ENCODE measurements at regions not wholly inside any gene's neighbourhood (a gene's known extent, or its start where the extent isn't known, plus 50 kb on each side); places are given as distances from the start of the nearest gene placed in this dataset.

GRCh38 chr12:76611533-76611932 lies 52.0 kb upstream of the OSBPL8 start:
- ChIA-PET SMC1A (ENCODE audit: uncharacterized antibody, unreplicated experiment) (no interaction called here), CTCF (no interaction called here), RAD21 (ENCODE audit: unreplicated experiment) (no interaction called here), POLR2A (no interaction called here)
- no peaks in the 10 kb centered on the region for H3K79me2 ChIP-seq (ENCODE audit: control insufficient read depth, insufficient read depth, low read length)
- H4K20me1 ChIP-seq (ENCODE audit: control insufficient read depth, insufficient read depth): no peaks in the 10 kb centered on the region
- intact Hi-C loops (cut with micrococcal nuclease; ENCODE audit: unreplicated experiment) (no loop called here), in situ Hi-C loops (cut with MboI) (no loop called here)
- no peak overlapping the region for H3K9ac ChIP-seq (ENCODE audit: control insufficient read depth, insufficient read depth, low read length)
- no peak overlapping the region for H3K27ac ChIP-seq (ENCODE audit: control insufficient read depth, insufficient read depth)
- H3K9me3 ChIP-seq (replicated peaks; ENCODE audit: control insufficient read depth, insufficient read depth, low read length): no peaks in the 10 kb centered on the region
- DNase-seq (ENCODE audit: low read depth, low spot score) (no peak), ATAC-seq (no peak), FAIRE-seq (no peak)
- TF ChIP-seq CHD4 (IDR thresholded peaks at IDR 0.05) (no peak), PML (IDR thresholded peaks at IDR 0.05; ENCODE audit: low read length) (no peak), MEF2B (IDR thresholded peaks at IDR 0.05; ENCODE audit: partially characterized antibody, poor library complexity, severe bottlenecking) (no peak), ZBTB11 (CRISPR knock-in tag; IDR thresholded peaks at IDR 0.05) (no peak), BACH1 (IDR thresholded peaks at IDR 0.05; ENCODE audit: borderline replicate concordance) (no peak), SIX5 (IDR thresholded peaks at IDR 0.05; ENCODE audit: low read depth, low read length, severe bottlenecking) (no peak), MAX (IDR thresholded peaks at IDR 0.05; ENCODE audit: low read depth, low read length) (no peak), NFIC (IDR thresholded peaks at IDR 0.05; ENCODE audit: low read depth, low read length) (no peak), ETV6 (conservative IDR thresholded peaks at IDR 0.05 in 1 of 2, IDR thresholded peaks at IDR 0.05 in 1 of 2; ENCODE audit: borderline replicate concordance in 1 of 2, low read depth in 1 of 2) (no peak), PAX5 (IDR thresholded peaks at IDR 0.05; ENCODE audit: borderline replicate concordance, low read depth, low read length) (no peak), CTCF (IDR thresholded peaks at IDR 0.05 in 2 of 3, conservative IDR thresholded peaks at IDR 0.05 in 1 of 3; ENCODE audit: control insufficient read depth in 2 of 3, extremely low read depth in 1 of 3, insufficient read depth in 1 of 3, low read depth in 3 of 3, low read length in 3 of 3) (no peak), PAX8 (IDR thresholded peaks at IDR 0.05) (no peak), STAT1 (conservative IDR thresholded peaks at IDR 0.05) (no peak), CREM (IDR thresholded peaks at IDR 0.05; ENCODE audit: low read depth) (no peak), ATF2 (IDR thresholded peaks at IDR 0.05; ENCODE audit: low read length) (no peak)
- TF ChIP-seq, protein P1, sequence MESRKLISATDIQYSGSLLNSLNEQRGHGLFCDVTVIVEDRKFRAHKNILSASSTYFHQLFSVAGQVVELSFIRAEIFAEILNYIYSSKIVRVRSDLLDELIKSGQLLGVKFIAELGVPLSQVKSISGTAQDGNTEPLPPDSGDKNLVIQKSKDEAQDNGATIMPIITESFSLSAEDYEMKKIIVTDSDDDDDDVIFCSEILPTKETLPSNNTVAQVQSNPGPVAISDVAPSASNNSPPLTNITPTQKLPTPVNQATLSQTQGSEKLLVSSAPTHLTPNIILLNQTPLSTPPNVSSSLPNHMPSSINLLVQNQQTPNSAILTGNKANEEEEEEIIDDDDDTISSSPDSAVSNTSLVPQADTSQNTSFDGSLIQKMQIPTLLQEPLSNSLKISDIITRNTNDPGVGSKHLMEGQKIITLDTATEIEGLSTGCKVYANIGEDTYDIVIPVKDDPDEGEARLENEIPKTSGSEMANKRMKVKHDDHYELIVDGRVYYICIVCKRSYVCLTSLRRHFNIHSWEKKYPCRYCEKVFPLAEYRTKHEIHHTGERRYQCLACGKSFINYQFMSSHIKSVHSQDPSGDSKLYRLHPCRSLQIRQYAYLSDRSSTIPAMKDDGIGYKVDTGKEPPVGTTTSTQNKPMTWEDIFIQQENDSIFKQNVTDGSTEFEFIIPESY (IDR thresholded peaks at IDR 0.05): no peak
- no peak overlapping the region for H3K4me3 ChIP-seq
- H3K36me3 ChIP-seq (ENCODE audit: control insufficient read depth in 2 of 2, insufficient read depth in 2 of 2, low read length in 1 of 2): no peaks in the 10 kb centered on the region
- no TSS peak for BruUV-seq (replicated peaks)
- H3K4me1 ChIP-seq (ENCODE audit: control insufficient read depth, insufficient read depth, low read length): no peaks in the 10 kb centered on the region
- WGBS (ENCODE audit: insufficient coverage, insufficient replicate concordance, low lambda C conversion rate, missing lambda C conversion rate): 61% methylated on average over 2 of the region's 2 CpGs
- no peaks in the 10 kb centered on the region for H3K27me3 ChIP-seq (replicated peaks in 1 of 2; ENCODE audit: control insufficient read depth in 2 of 2, insufficient read depth in 2 of 2, low read length in 1 of 2)
- H3K4me2 ChIP-seq (ENCODE audit: control insufficient read depth, insufficient read depth): no peak overlapping the region
- H2AFZ ChIP-seq (ENCODE audit: control insufficient read depth, low read depth, low read length): no peak overlapping the region
